NCI-H526 treated with DMSO at 0.1 percent for 48 hours (cell line): ENCODE measurements at regions not wholly inside any gene's neighbourhood (a gene's known extent, or its start where the extent isn't known, plus 50 kb on each side); places are given as distances from the start of the nearest gene placed in this dataset.
"Not testable (repeated sequence)": the region's sequence is repeated elsewhere in the genome, so short reads cannot be mapped to it uniquely, and the experiment has no call there.

Source experiments
- DNase-seq: peaks from one replicate; lab custom pipeline; 2025; lab: John Stamatoyannopoulos, UW

- DNase-seq: no peak
Observed at GRCh38 chr10:25713894-25714240, 220.2 kb upstream of the MYO3A start.

GRCh38 chr10:25724241-25724640, 209.8 kb upstream of the MYO3A start:
- DNase-seq: no peak

- DNase-seq: peak; percentile 22
Observed at GRCh38 chr10:25725917-25726716, 207.9 kb upstream of the MYO3A start.

GRCh38 chr10:25738776-25739175, 195.3 kb upstream of the MYO3A start:
- DNase-seq: no peak

GRCh38 chr10:25743832-25744231, 190.2 kb upstream of the MYO3A start:
- DNase-seq: no peak

GRCh38 chr10:25744574-25744973, 189.5 kb upstream of the MYO3A start:
- no peak for DNase-seq

GRCh38 chr10:25745976-25746375, 188.1 kb upstream of the MYO3A start:
- DNase-seq: no peak

GRCh38 chr10:25747084-25747483, 186.9 kb upstream of the MYO3A start:
- DNase-seq: no peak

GRCh38 chr10:25748509-25748908, 185.5 kb upstream of the MYO3A start:
- no peak for DNase-seq

GRCh38 chr10:25753776-25754175, 180.3 kb upstream of the MYO3A start:
- no peak for DNase-seq

GRCh38 chr10:25755874-25756273, 178.2 kb upstream of the MYO3A start:
- not testable (repeated sequence) for DNase-seq

GRCh38 chr10:25756784-25757183, 177.2 kb upstream of the MYO3A start:
- no peak for DNase-seq

GRCh38 chr10:25758041-25758457, 176.0 kb upstream of the MYO3A start:
- DNase-seq: peak; percentile 19

- no peak for DNase-seq
Observed at GRCh38 chr10:25758511-25758910, 175.5 kb upstream of the MYO3A start.

- no peak for DNase-seq
Observed at GRCh38 chr10:25761937-25762336, 172.1 kb upstream of the MYO3A start.

GRCh38 chr10:25766213-25766612, 167.8 kb upstream of the MYO3A start:
- no peak for DNase-seq

GRCh38 chr10:25766687-25767221, 167.3 kb upstream of the MYO3A start:
- DNase-seq: no peak

- DNase-seq: no peak
Observed at GRCh38 chr10:25768167-25768566, 165.9 kb upstream of the MYO3A start.

GRCh38 chr10:25778646-25779045, 155.4 kb upstream of the MYO3A start:
- no peak for DNase-seq

GRCh38 chr10:25786161-25786560, 147.9 kb upstream of the MYO3A start:
- no peak for DNase-seq

GRCh38 chr10:25786899-25787298, 147.1 kb upstream of the MYO3A start:
- DNase-seq: no peak

GRCh38 chr10:25797888-25798429, 136.1 kb upstream of the MYO3A start:
- DNase-seq: no peak

- no peak for DNase-seq
Observed at GRCh38 chr10:25804505-25804904, 129.5 kb upstream of the MYO3A start.

GRCh38 chr10:25805986-25806385, 128.0 kb upstream of the MYO3A start:
- no peak for DNase-seq
